Epithelial cell of prostate (primary cell): ENCODE measurements at regions not wholly inside any gene's neighbourhood (a gene's known extent, or its start where the extent isn't known, plus 50 kb on each side); places are given as distances from the start of the nearest gene placed in this dataset.

Experiments
- DNase-seq: peaks from one replicate; pipeline ENCODE4 v3.0.0-alpha.2; 2011; ENCODE audit warnings: low read depth, low spot score
- H3K27ac ChIP-seq: fragments of 450-650 bp; 2 replicates; pipeline ENCODE4 v1.5.1; 2017; ENCODE audit warnings: mild to moderate bottlenecking

GRCh38 chr15:91593067-91593466, 260.4 kb upstream of the SLCO3A1 start:
- no peak overlapping the region for H3K27ac ChIP-seq
- DNase-seq, result peak; percentile 12

DNA sequence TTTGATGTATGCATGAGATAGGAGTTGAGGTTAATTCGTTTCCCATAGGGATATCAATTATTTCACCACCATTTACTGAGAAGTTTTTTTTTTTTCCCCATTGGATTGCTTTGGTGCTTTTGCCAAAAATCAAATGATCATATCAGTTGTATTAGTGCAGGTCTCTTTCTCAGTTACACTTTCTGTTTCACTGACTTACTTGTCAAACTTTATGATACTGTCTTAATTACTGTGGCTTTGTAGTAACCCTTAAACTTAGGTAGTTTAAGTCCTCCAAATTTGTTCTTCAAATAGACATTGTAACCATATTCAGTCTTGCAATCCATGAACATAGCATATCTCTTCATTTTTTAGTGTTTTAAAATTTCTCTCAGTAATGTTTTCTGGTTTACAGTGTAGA, 259.9 kb upstream of the SLCO3A1 start:
- no peak overlapping the region for H3K27ac ChIP-seq
- DNase-seq, result no peak

DNA sequence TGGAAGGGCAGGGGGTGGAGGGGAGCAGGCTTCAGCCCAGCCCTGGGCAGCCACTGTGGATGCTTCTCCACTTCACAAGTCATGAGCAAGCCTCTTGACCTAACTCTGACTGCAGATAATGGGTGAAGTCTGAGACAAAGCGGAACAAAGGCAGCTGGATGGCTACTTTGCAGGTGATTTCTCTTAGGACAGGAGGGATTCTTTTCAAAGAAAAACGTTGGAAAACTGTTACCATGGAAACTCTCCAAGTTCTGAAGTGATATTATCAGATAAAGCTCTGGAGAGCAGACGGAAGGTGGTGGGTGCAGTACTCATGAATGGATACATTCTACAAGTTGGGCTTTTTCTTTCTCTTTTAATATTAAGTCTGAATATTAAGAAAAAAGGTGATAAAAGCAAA, 254.2 kb upstream of the SLCO3A1 start:
- no peak overlapping the region for H3K27ac ChIP-seq
- no peak for DNase-seq

GRCh38 chr15:91603384-91604080, 250.0 kb upstream of the SLCO3A1 start:
- H3K27ac ChIP-seq, result no peak overlapping the region
- DNase-seq, result no peak

GRCh38 chr15:91604122-91604521, 249.4 kb upstream of the SLCO3A1 start:
- DNase-seq, result no peak
- H3K27ac ChIP-seq, result no peak overlapping the region

- DNase-seq, result no peak
- H3K27ac ChIP-seq, result no peak overlapping the region
Observed at GRCh38 chr15:91605576-91605975, 247.9 kb upstream of the SLCO3A1 start.

- no peak overlapping the region for H3K27ac ChIP-seq
- DNase-seq, result no peak
Observed at GRCh38 chr15:91609231-91609630, 244.3 kb upstream of the SLCO3A1 start.

GRCh38 chr15:91609966-91610365, 243.5 kb upstream of the SLCO3A1 start:
- no peak for DNase-seq
- no peak overlapping the region for H3K27ac ChIP-seq

DNA sequence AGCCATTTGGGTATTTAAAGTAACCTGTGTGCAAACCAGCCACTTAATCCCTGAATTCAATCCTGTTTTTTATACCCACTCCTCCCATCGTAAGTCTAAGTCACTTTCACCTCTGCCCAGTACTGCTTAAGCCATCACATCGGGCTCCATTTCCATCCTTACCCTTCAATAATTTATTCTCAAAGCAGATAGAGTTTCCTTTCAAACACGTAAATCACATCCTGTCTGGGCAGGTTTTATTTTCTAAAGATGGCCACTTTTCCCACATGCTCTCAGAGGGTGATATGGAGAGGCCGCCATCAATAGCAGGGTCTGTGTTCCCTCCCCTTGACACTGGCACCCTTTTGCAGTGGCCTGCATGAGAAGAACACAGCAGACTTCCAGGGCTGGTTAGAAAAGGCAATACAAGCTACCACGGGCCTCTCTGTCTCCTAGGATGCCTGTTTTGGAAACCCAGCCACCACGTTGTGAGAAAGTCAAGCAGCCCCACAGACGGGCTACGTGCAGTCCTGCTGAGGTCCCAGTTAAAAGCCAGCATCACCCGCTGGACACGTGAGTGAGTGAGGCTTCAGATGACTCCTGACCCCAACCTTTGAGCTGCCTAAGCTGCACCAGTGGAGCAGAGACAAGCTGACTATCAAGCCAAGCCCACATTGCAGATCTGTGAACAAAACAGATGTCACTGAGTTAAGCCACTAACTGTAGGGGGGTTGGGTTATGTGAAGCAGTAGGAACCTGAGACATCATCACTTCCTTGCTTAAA, 241.8 kb upstream of the SLCO3A1 start:
- H3K27ac ChIP-seq, result no peak overlapping the region
- DNase-seq, result no peak

DNA sequence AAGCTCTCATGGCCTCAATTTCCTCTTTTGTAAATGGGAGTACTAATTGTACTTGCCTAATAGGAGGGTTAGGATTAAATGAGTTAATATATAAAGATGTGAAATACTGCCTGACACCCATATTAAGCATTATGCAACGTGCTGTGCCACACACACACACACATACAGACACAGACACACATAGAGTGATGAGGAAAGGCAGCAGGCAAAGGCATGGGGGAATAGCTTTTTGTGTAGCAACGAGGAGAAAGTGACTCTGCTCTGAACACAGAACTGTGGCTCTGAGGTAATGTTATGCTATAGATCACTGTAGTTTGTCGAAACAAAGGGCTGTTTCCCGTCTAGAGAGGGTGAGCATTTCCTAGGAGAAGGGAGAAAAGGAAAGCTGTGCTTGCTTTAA, 233.3 kb upstream of the SLCO3A1 start:
- no peak for DNase-seq
- H3K27ac ChIP-seq, result no peak overlapping the region

- no peak overlapping the region for H3K27ac ChIP-seq
- DNase-seq, result no peak
Observed at GRCh38 chr15:91622235-91622634, 231.3 kb upstream of the SLCO3A1 start.

- no peak overlapping the region for H3K27ac ChIP-seq
- no peak for DNase-seq
Observed at GRCh38 chr15:91622711-91623342, 230.7 kb upstream of the SLCO3A1 start.

- DNase-seq, result no peak
- H3K27ac ChIP-seq, result no peak overlapping the region
Observed at GRCh38 chr15:91624353-91624968, 229.0 kb upstream of the SLCO3A1 start.

DNA sequence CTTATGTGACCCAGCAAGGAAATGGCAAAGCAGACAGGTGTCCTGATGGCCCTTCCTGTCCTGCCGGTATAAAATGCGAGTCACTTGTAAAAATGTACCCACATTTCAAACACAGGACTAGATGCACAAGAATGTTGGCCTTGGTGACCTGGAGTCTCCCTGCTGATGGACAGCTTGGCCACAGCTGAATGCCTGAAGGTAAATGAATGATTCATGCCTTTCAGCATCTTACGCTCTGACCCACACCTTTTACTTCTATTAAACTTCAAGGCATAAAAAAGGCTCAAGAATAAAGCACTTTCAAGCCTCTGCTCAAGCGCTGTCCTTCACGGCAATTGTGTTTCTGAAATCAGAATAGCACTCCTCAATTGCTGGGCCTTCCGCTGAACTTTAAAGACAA, 228.0 kb upstream of the SLCO3A1 start:
- peak; percentile 8 for DNase-seq

GRCh38 chr15:91627473-91628278, 225.8 kb upstream of the SLCO3A1 start:
- DNase-seq, result no peak
- no peak overlapping the region for H3K27ac ChIP-seq

More for the DNA sequence above, 228.0 kb upstream of the SLCO3A1 start:
- no peak overlapping the region for H3K27ac ChIP-seq

GRCh38 chr15:91630090-91630489, 223.4 kb upstream of the SLCO3A1 start:
- H3K27ac ChIP-seq, result no peak overlapping the region
- no peak for DNase-seq

- DNase-seq, result no peak
- H3K27ac ChIP-seq, result no peak overlapping the region
Observed at GRCh38 chr15:91632176-91632575, 221.3 kb upstream of the SLCO3A1 start.

- no peak for DNase-seq
- H3K27ac ChIP-seq, result no peak overlapping the region
Observed at GRCh38 chr15:91632981-91633380, 220.5 kb upstream of the SLCO3A1 start.

- no peak overlapping the region for H3K27ac ChIP-seq
- no peak for DNase-seq
Observed at GRCh38 chr15:91634179-91634578, 219.3 kb upstream of the SLCO3A1 start.

- no peak overlapping the region for H3K27ac ChIP-seq
- DNase-seq, result no peak
Observed at GRCh38 chr15:91635080-91635479, 218.4 kb upstream of the SLCO3A1 start.
